CD4-positive, alpha-beta T cell (primary cell): ENCODE measurements at regions not wholly inside any gene's neighbourhood (a gene's known extent, or its start where the extent isn't known, plus 50 kb on each side); places are given as distances from the start of the nearest gene placed in this dataset.

Experiments
- ATAC-seq: fragments of 200-7000 bp; cut with Tn5 transposase; one replicate; pipeline ENCODE4 v1.10.0; 2022; ENCODE audit warnings: mild to moderate bottlenecking; ENCODE audit not compliant: poor library complexity
- CTCF ChIA-PET: fragments of 350-600 bp; sonication (Branson Sonifier 250); formaldehyde crosslinking; loops from one replicate; lab custom pipeline; 2021; ENCODE audit warnings: antibody characterized with exemption, inconsistent platforms; lab: Charles Lee
- POLR2A ChIA-PET: fragments of 350-600 bp; sonication (Branson Sonifier 250); formaldehyde crosslinking; loops from one replicate; lab custom pipeline; 2021; ENCODE audit warnings: antibody characterized with exemption, inconsistent platforms; lab: Charles Lee
- DNase-seq, 14 experiments: peaks; one replicate each; pipeline ENCODE4 v3.0.0-alpha.2; 2013 to 2020; ENCODE audit warnings: mixed read lengths in 2 of 14
- H3K27ac ChIP-seq, 2 donors: one replicate each; pipeline versions ENCODE4 v1.5.1 to v1.7.0; 2013; ENCODE audit warnings: low read length in 2 of 2, low read depth in 1 of 2, mild to moderate bottlenecking in 1 of 2
- H3K27me3 ChIP-seq, 2 experiments: 1 replicate in 1 of 2; 2 replicates in 1 of 2; pipeline versions ENCODE4 v1.6.1 to v1.7.0; 2013; ENCODE audit warnings: low read length in 2 of 2, control low read depth in 1 of 2, mild to moderate bottlenecking in 1 of 2, moderate library complexity in 1 of 2; ENCODE audit not compliant: insufficient read depth in 2 of 2, control insufficient read depth in 1 of 2
- H3K36me3 ChIP-seq: one replicate; pipeline ENCODE4 v1.6.1; 2013; ENCODE audit warnings: low read length, control low read depth; ENCODE audit not compliant: insufficient read depth
- H3K4me1 ChIP-seq: one replicate; pipeline ENCODE4 v1.6.1; 2013; ENCODE audit warnings: low read length, control low read depth; ENCODE audit not compliant: insufficient read depth
- H3K4me3 ChIP-seq: one replicate; pipeline ENCODE4 v1.5.1; 2013; ENCODE audit warnings: mild to moderate bottlenecking, low read length, moderate library complexity
- H3K9me3 ChIP-seq, 2 experiments: 1 replicate in 1 of 2; 2 replicates in 1 of 2; pipeline versions ENCODE4 v1.6.1 to v1.7.0; 2013; ENCODE audit warnings: low read length in 2 of 2, mild to moderate bottlenecking in 2 of 2, control low read depth in 1 of 2, moderate library complexity in 1 of 2; ENCODE audit not compliant: control insufficient read depth in 1 of 2, insufficient read depth in 1 of 2
- H3K27ac Mint-ChIP-seq: one replicate; pipeline ENCODE4 v1.8.0; 2020; ENCODE audit warnings: mixed read lengths
- H3K27me3 Mint-ChIP-seq: one replicate; pipeline ENCODE4 v1.8.0; 2021; ENCODE audit warnings: mixed read lengths
- H3K36me3 Mint-ChIP-seq: one replicate; pipeline ENCODE4 v1.8.0; 2021; ENCODE audit warnings: low read depth, mixed read lengths
- H3K4me1 Mint-ChIP-seq: one replicate; pipeline ENCODE4 v1.8.0; 2021; ENCODE audit warnings: low read depth, mixed read lengths
- H3K4me3 Mint-ChIP-seq: one replicate; pipeline ENCODE4 v1.8.0; 2020; ENCODE audit warnings: mild to moderate bottlenecking, mixed read lengths
- H3K9me3 Mint-ChIP-seq: one replicate; pipeline ENCODE4 v1.8.0; 2020; ENCODE audit warnings: mixed read lengths
- CTCF ChIP-seq: fragments of 200-600 bp; IDR thresholded peaks from one replicate; pipeline ENCODE4 v1.8.0; 2022; ENCODE audit warnings: antibody characterized with exemption, mild to moderate bottlenecking
- intact Hi-C, 2 experiments: fragments of 100-400 bp; cut with DNase I in 1 of 2; cut with micrococcal nuclease in 1 of 2; formaldehyde crosslinking; loops; one replicate each; pipeline versions ENCODE4 v1.15.1 to v1.9.0; 2023 to 2025; cut with DNase I, micrococcal nuclease

- peaks cover 7% of the 10 kb centered on the region for H3K4me1 Mint-ChIP-seq
- no peak overlapping the region for H3K27ac Mint-ChIP-seq
- H3K27me3 Mint-ChIP-seq = peaks cover 7% of the 10 kb centered on the region
- Histone ChIP-seq H3K27me3 (no peaks in the 10 kb centered on the region), H3K36me3 (no peaks in the 10 kb centered on the region), H3K4me3 (no peak overlapping the region), H3K27ac (no peak overlapping the region), H3K9me3 (peaks cover 0 to 3% of the 10 kb centered on the region in 2 experiments), H3K4me1 (no peaks in the 10 kb centered on the region)
- H3K4me3 Mint-ChIP-seq = no peak overlapping the region
- ATAC-seq = no peak
- intact Hi-C loops = no loop called here
- no peak for DNase-seq
- POLR2A ChIA-PET = no interaction called here
- no peaks in the 10 kb centered on the region for H3K36me3 Mint-ChIP-seq
- CTCF ChIA-PET = no interaction called here
- no peaks in the 10 kb centered on the region for H3K9me3 Mint-ChIP-seq
- no peak for TF ChIP-seq CTCF
These were observed 74.6 kb upstream of the IRX6 start for GRCh38 chr16:55249361-55249760.

- DNase-seq (no peak), ATAC-seq (no peak)
- Mint-ChIP-seq H3K9me3 (peaks cover 2% of the 10 kb centered on the region), H3K36me3 (no peaks in the 10 kb centered on the region), H3K4me1 (peaks cover 7% of the 10 kb centered on the region), H3K27me3 (peaks cover 7% of the 10 kb centered on the region), H3K4me3 (no peak overlapping the region), H3K27ac (no peak overlapping the region)
- Histone ChIP-seq H3K4me1 (no peaks in the 10 kb centered on the region), H3K27me3 (no peaks in the 10 kb centered on the region), H3K27ac (no peak overlapping the region), H3K9me3 (peaks cover 0 to 3% of the 10 kb centered on the region in 2 experiments), H3K36me3 (no peaks in the 10 kb centered on the region), H3K4me3 (no peak overlapping the region)
- POLR2A ChIA-PET = no interaction called here
- CTCF ChIA-PET = no interaction called here
- TF ChIP-seq CTCF = no peak
- intact Hi-C loops = loop anchor here in 1 of 2 experiments (10.0 kb wide), 1 partner anchor 1695 kb away; no protein-coding TSS in a partner anchor
These were observed 74.1 kb upstream of the IRX6 start for GRCh38 chr16:55249936-55250335.

- peaks cover 0 to 3% of the 10 kb centered on the region in 2 experiments for H3K27me3 ChIP-seq
- DNase-seq = no peak
- H3K4me1 ChIP-seq = no peaks in the 10 kb centered on the region
- H3K36me3 Mint-ChIP-seq = no peaks in the 10 kb centered on the region
- no peak overlapping the region for H3K4me3 Mint-ChIP-seq
- H3K9me3 ChIP-seq = peaks cover 0 to 8% of the 10 kb centered on the region in 2 experiments
- TF ChIP-seq CTCF = no peak
- ATAC-seq = no peak
- intact Hi-C loops = loop anchor here in 1 of 2 experiments (10.0 kb wide), 1 partner anchor 1696 kb away; no protein-coding TSS in a partner anchor
- H3K27ac ChIP-seq = no peak overlapping the region
- no peak overlapping the region for H3K4me3 ChIP-seq
- no peak overlapping the region for H3K27ac Mint-ChIP-seq
- peaks cover 7% of the 10 kb centered on the region for H3K4me1 Mint-ChIP-seq
- peaks cover 7% of the 10 kb centered on the region for H3K27me3 Mint-ChIP-seq
- POLR2A ChIA-PET = no interaction called here
- H3K36me3 ChIP-seq = no peaks in the 10 kb centered on the region
- CTCF ChIA-PET = no interaction called here
- H3K9me3 Mint-ChIP-seq = peaks cover 2% of the 10 kb centered on the region
These were observed 73.3 kb upstream of the IRX6 start for GRCh38 chr16:55250701-55251100.
